H1 (cell line): ENCODE measurements at regions not wholly inside any gene's neighbourhood (a gene's known extent, or its start where the extent isn't known, plus 50 kb on each side); places are given as distances from the start of the nearest gene placed in this dataset.

Experiments
- CTCF ChIA-PET: fragments of 300-600 bp; sonication (Branson Sonifier 250); formaldehyde crosslinking; loops from one replicate; lab custom pipeline; 2021; ENCODE audit not compliant: partially characterized antibody; lab: Charles Lee
- POLR2A ChIA-PET: fragments of 300-600 bp; sonication (Branson Sonifier 250); formaldehyde crosslinking; loops from one replicate; lab custom pipeline; 2021; ENCODE audit warnings: inconsistent platforms; ENCODE audit not compliant: partially characterized antibody; lab: Charles Lee
- DNase-seq, 2 experiments: peaks; one replicate each; pipeline versions ENCODE4 v3.0.0 to v3.0.0-alpha.2; 2010 to 2022; ENCODE audit warnings: low spot score in 2 of 2, low read depth in 1 of 2, mixed read lengths in 1 of 2
- FAIRE-seq: peaks from 2 replicates; lab custom pipeline; 2011; peaks lifted over from hg19 to GRCh38; lab: Jason Lieb, UNC
- H2AFZ ChIP-seq: 2 replicates; pipeline ENCODE4 v1.8.1; 2012; ENCODE audit warnings: low read length, inconsistent platforms
- H2AK5ac ChIP-seq: 2 replicates; pipeline ENCODE4 v1.6.1; 2013; ENCODE audit warnings: low read depth, low read length
- H2BK120ac ChIP-seq: replicated peaks from 2 replicates; pipeline ENCODE3; 2013; ENCODE audit warnings: low read depth, low read length, inconsistent platforms
- H2BK12ac ChIP-seq: 2 replicates; pipeline ENCODE4 v1.6.1; 2013; ENCODE audit warnings: low read depth, low read length
- H2BK15ac ChIP-seq: 2 replicates; pipeline ENCODE4 v1.6.1; 2013; ENCODE audit warnings: low read length
- H2BK20ac ChIP-seq: 2 replicates; pipeline ENCODE4 v1.6.1; 2013; ENCODE audit warnings: low read length
- H2BK5ac ChIP-seq: 2 replicates; pipeline ENCODE4 v1.6.1; 2013; ENCODE audit warnings: low read depth, low read length
- H3K14ac ChIP-seq: 2 replicates; pipeline ENCODE4 v1.6.1; 2013; ENCODE audit warnings: inconsistent platforms; ENCODE audit not compliant: insufficient read length
- H3K18ac ChIP-seq: 2 replicates; pipeline ENCODE4 v1.6.1; 2013; ENCODE audit warnings: low read length; ENCODE audit errors: extremely low read depth
- H3K23ac ChIP-seq: 2 replicates; pipeline ENCODE4 v1.6.1; 2013; ENCODE audit warnings: inconsistent platforms; ENCODE audit not compliant: insufficient read length
- H3K23me2 ChIP-seq: 2 replicates; pipeline ENCODE4 v1.6.1; 2013; ENCODE audit warnings: low read depth, low read length
- H3K27ac ChIP-seq: 2 replicates; pipeline ENCODE4 v1.6.1; 2011; ENCODE audit warnings: low read depth, low read length, inconsistent platforms
- H3K27me3 ChIP-seq, 4 experiments: replicated peaks in 1 of 4; 1 replicate in 1 of 4; 2 replicates in 3 of 4; pipeline versions ENCODE4 v1.6.1 to v1.8.1; 2011 to 2013; ENCODE audit warnings: low read length in 3 of 4, mild to moderate bottlenecking in 3 of 4, inconsistent platforms in 2 of 4, mixed read lengths in 2 of 4, moderate library complexity in 1 of 4; ENCODE audit not compliant: control insufficient read depth in 3 of 4, insufficient read depth in 3 of 4; ENCODE audit errors: extremely low read depth in 1 of 4
- H3K36me3 ChIP-seq, 4 experiments: 2 replicates each; pipeline versions ENCODE4 v1.6.1 to v1.8.1; 2011 to 2013; ENCODE audit warnings: mild to moderate bottlenecking in 4 of 4, low read length in 3 of 4, moderate library complexity in 2 of 4, control low read depth in 1 of 4, inconsistent platforms in 1 of 4; ENCODE audit not compliant: insufficient read depth in 4 of 4, control insufficient read depth in 2 of 4
- H3K4ac ChIP-seq: replicated peaks from 2 replicates; pipeline ENCODE3; 2013; ENCODE audit warnings: low read length, low read depth, mixed read lengths, inconsistent platforms; ENCODE audit not compliant: insufficient read length
- H3K4me1 ChIP-seq, 4 experiments: replicated peaks in 1 of 4; 1 replicate in 1 of 4; 2 replicates in 3 of 4; pipeline versions ENCODE4 v1.6.1 to v1.8.1; 2011 to 2013; ENCODE audit warnings: low read length in 3 of 4, inconsistent platforms in 2 of 4, mixed read lengths in 1 of 4; ENCODE audit not compliant: insufficient read depth in 4 of 4, control insufficient read depth in 3 of 4
- H3K4me2 ChIP-seq, 2 experiments: 2 replicates each; pipeline versions ENCODE4 v1.6.1 to v1.8.1; 2011 to 2013; ENCODE audit warnings: low read depth in 2 of 2, low read length in 2 of 2, control low read depth in 1 of 2, inconsistent platforms in 1 of 2, mild to moderate bottlenecking in 1 of 2; ENCODE audit not compliant: insufficient read depth in 1 of 2
- H3K4me3 ChIP-seq, 4 experiments: fragments of 200-600, 300-600 bp in 1 of 4; sonication (generic), shearing (Covaris generic), sonication (Bioruptor Twin) in 1 of 4; 2 replicates each; pipeline versions ENCODE4 v1.5.1 to v1.8.1; 2011 to 2016; ENCODE audit warnings: low read length in 4 of 4, low read depth in 3 of 4, control low read depth in 2 of 4, inconsistent platforms in 2 of 4, mild to moderate bottlenecking in 2 of 4, mixed read lengths in 1 of 4, moderate library complexity in 1 of 4; ENCODE audit not compliant: insufficient read depth in 2 of 4; ENCODE audit errors: extremely low read depth in 1 of 4
- H3K56ac ChIP-seq: replicated peaks from 2 replicates; pipeline ENCODE3; 2013; ENCODE audit warnings: low read depth, mild to moderate bottlenecking, mixed read lengths, low read length, inconsistent platforms; ENCODE audit not compliant: insufficient read length
- H3K79me1 ChIP-seq: 2 replicates; pipeline ENCODE4 v1.6.1; 2013; ENCODE audit warnings: low read depth, low read length, control low read depth
- H3K79me2 ChIP-seq, 2 experiments: 2 replicates each; pipeline versions ENCODE4 v1.6.1 to v1.8.1; 2012 to 2013; ENCODE audit warnings: low read length in 2 of 2, mild to moderate bottlenecking in 2 of 2, inconsistent platforms in 1 of 2; ENCODE audit not compliant: insufficient read depth in 2 of 2, control insufficient read depth in 1 of 2
- H3K9ac ChIP-seq, 4 experiments: replicated peaks in 1 of 4; 1 replicate in 1 of 4; 2 replicates in 3 of 4; pipeline versions ENCODE4 v1.6.1 to v1.8.1; 2011 to 2013; ENCODE audit warnings: low read depth in 3 of 4, low read length in 3 of 4, control low read depth in 2 of 4, mild to moderate bottlenecking in 2 of 4, moderate library complexity in 2 of 4, inconsistent platforms in 1 of 4; ENCODE audit errors: extremely low read depth in 1 of 4
- H3K9me3 ChIP-seq, 2 experiments: 2 replicates each; pipeline versions ENCODE4 v1.6.1 to v1.8.1; 2012 to 2013; ENCODE audit warnings: mild to moderate bottlenecking in 2 of 2, moderate library complexity in 2 of 2, control low read depth in 1 of 2, inconsistent platforms in 1 of 2, low read depth in 1 of 2, low read length in 1 of 2, mixed read lengths in 1 of 2; ENCODE audit not compliant: insufficient read depth in 2 of 2
- H4K20me1 ChIP-seq, 2 experiments: replicated peaks in 1 of 2; 2 replicates each; pipeline versions ENCODE3 to v1.8.1; 2011 to 2013; ENCODE audit warnings: inconsistent platforms in 2 of 2, low read length in 2 of 2, mild to moderate bottlenecking in 1 of 2; ENCODE audit not compliant: insufficient read depth in 2 of 2, control insufficient read depth in 1 of 2
- H4K5ac ChIP-seq: 2 replicates; pipeline ENCODE4 v1.6.1; 2013; ENCODE audit warnings: low read length, low read depth, mixed read lengths, inconsistent platforms; ENCODE audit not compliant: insufficient read length
- H4K8ac ChIP-seq: 2 replicates; pipeline ENCODE4 v1.8.0; 2013; ENCODE audit warnings: mild to moderate bottlenecking, moderate library complexity, low read length, inconsistent platforms; ENCODE audit not compliant: insufficient read depth; ENCODE audit errors: extremely low read depth
- H4K91ac ChIP-seq: replicated peaks from 2 replicates; pipeline ENCODE3; 2013; ENCODE audit warnings: low read length, mixed read lengths, inconsistent platforms; ENCODE audit not compliant: insufficient read length
- BCL11A ChIP-seq, 2 experiments: IDR thresholded peaks; one replicate each; pipeline ENCODE4 v1.6.1; 2011; ENCODE audit warnings: low read depth in 2 of 2, low read length in 2 of 2, mild to moderate bottlenecking in 2 of 2
- BRCA1 ChIP-seq: IDR thresholded peaks from 2 replicates; pipeline ENCODE4 v1.6.1; 2012; ENCODE audit warnings: low read depth, low read length, improper control_type of control experiment
- CTBP2 ChIP-seq: IDR thresholded peaks from 2 replicates; pipeline ENCODE4 v1.7.0; 2011; ENCODE audit warnings: borderline replicate concordance, mild to moderate bottlenecking, moderate library complexity, mixed read lengths, low read length; ENCODE audit not compliant: insufficient read depth, insufficient read length
- CTCF ChIP-seq, 3 experiments: IDR thresholded peaks; 1 replicate in 2 of 3; 2 replicates in 1 of 3; pipeline versions ENCODE4 v1.5.1 to v1.6.1; 2011; ENCODE audit warnings: low read length in 3 of 3, mild to moderate bottlenecking in 3 of 3, inconsistent platforms in 2 of 3, low read depth in 1 of 3, moderate library complexity in 1 of 3; ENCODE audit not compliant: insufficient read depth in 1 of 3; ENCODE audit errors: control extremely low read depth in 1 of 3
- EZH2 ChIP-seq: fragments of 200-600 bp; sonication (generic); IDR thresholded peaks from 2 replicates; pipeline ENCODE4 v1.7.1; 2012; ENCODE audit warnings: low read depth, mild to moderate bottlenecking, moderate library complexity, low read length, inconsistent platforms; ENCODE audit not compliant: severe bottlenecking
- GABPA ChIP-seq: IDR thresholded peaks from 2 replicates; pipeline ENCODE4 v1.6.1; 2011; ENCODE audit warnings: mild to moderate bottlenecking, low read length, moderate library complexity, borderline replicate concordance; ENCODE audit not compliant: insufficient read depth
- MAX ChIP-seq: IDR thresholded peaks from 2 replicates; pipeline ENCODE4 v1.6.1; 2012; ENCODE audit warnings: inconsistent platforms
- NRF1 ChIP-seq: IDR thresholded peaks from 2 replicates; pipeline ENCODE4 v1.6.1; 2011; ENCODE audit warnings: mild to moderate bottlenecking, low read depth, low read length, improper control_type of control experiment
- RFX5 ChIP-seq: IDR thresholded peaks from 2 replicates; pipeline ENCODE4 v1.6.1; 2011; ENCODE audit warnings: low read depth, low read length, improper control_type of control experiment, borderline replicate concordance
- SAP30 ChIP-seq: fragments of 300-600 bp; sonication (generic); IDR thresholded peaks from 2 replicates; pipeline ENCODE4 v1.7.1; 2012; ENCODE audit warnings: low read length, moderate library complexity, mild to moderate bottlenecking, inconsistent platforms; ENCODE audit not compliant: insufficient read depth, insufficient replicate concordance
- SIX5 ChIP-seq: IDR thresholded peaks from 2 replicates; pipeline ENCODE4 v1.6.1; 2011; ENCODE audit warnings: mild to moderate bottlenecking, low read depth, low read length
- SP2 ChIP-seq: IDR thresholded peaks from 2 replicates; pipeline ENCODE4 v1.6.1; 2012; ENCODE audit warnings: mild to moderate bottlenecking, low read length, inconsistent platforms
- WGBS, 2 experiments: shearing (Covaris generic) in 1 of 2; methylation state at CpG; one replicate each; pipeline versions ENCODE4 v1.1.6 to v1.1.7; 2013 to 2015; ENCODE audit warnings: low lambda C conversion rate in 2 of 2, mixed read lengths in 2 of 2, inconsistent platforms in 1 of 2, low coverage in 1 of 2, missing lambda C conversion rate in 1 of 2; ENCODE audit not compliant: insufficient replicate concordance in 2 of 2, insufficient coverage in 1 of 2, insufficient read length in 1 of 2; ENCODE audit errors: extremely low coverage in 1 of 2, missing lambda C conversion rate in 1 of 2; 5-methylcytosine and 5-hydroxymethylcytosine counted together

GRCh38 chr10:64070241-64070640 is 549.0 kb downstream of the REEP3 start:
- no peaks in the 10 kb centered on the region for H3K27me3 ChIP-seq
- H3K56ac ChIP-seq, result no peak overlapping the region
- no peaks in the 10 kb centered on the region for H3K23me2 ChIP-seq
- H2BK12ac ChIP-seq, result no peak overlapping the region
- H2BK120ac ChIP-seq, result no peak overlapping the region
- H3K14ac ChIP-seq, result no peak overlapping the region
- no peak overlapping the region for H4K5ac ChIP-seq
- CTCF ChIA-PET, result interaction anchor here (1.1 to 1.8 kb wide), 3 partner anchors 14 to 93 kb away, joined by 4 to 6 read pairs (median 6); no protein-coding TSS in a partner anchor
- H2AK5ac ChIP-seq, result no peak overlapping the region
- no peak overlapping the region for H3K4me3 ChIP-seq
- no peak overlapping the region for H3K18ac ChIP-seq
- H3K9ac ChIP-seq, result no peak overlapping the region
- no peak overlapping the region for H4K91ac ChIP-seq
- H3K79me1 ChIP-seq, result no peaks in the 10 kb centered on the region
- H3K79me2 ChIP-seq, result no peaks in the 10 kb centered on the region
- no peak overlapping the region for H4K8ac ChIP-seq
- no peaks in the 10 kb centered on the region for H4K20me1 ChIP-seq
- H3K36me3 ChIP-seq, result no peaks in the 10 kb centered on the region
- DNase-seq, result no peak
- no peaks in the 10 kb centered on the region for H3K9me3 ChIP-seq
- no peak overlapping the region for H3K23ac ChIP-seq
- FAIRE-seq, result no peak
- no peak overlapping the region for H2AFZ ChIP-seq
- no peak overlapping the region for H2BK20ac ChIP-seq
- peaks cover 0 to 3% (median 0%) of the 10 kb centered on the region in 4 experiments; a peak in 1 of 7 replicates for H3K4me1 ChIP-seq
- no peak overlapping the region for H3K27ac ChIP-seq
- no peak overlapping the region for H2BK15ac ChIP-seq
- POLR2A ChIA-PET, result no interaction called here
- H2BK5ac ChIP-seq, result no peak overlapping the region
- no peak overlapping the region for H3K4me2 ChIP-seq
- 94% methylated on average over 1 of the region's 1 CpG; no CpG with 5 or more reads in 1 of the 2 experiments for WGBS, 2 experiments
- H3K4ac ChIP-seq, result no peak overlapping the region
- TF ChIP-seq NRF1, result no peak
- no peak for TF ChIP-seq BCL11A (IDR thresholded peaks at IDR 0.05; ENCODE audit: low read depth in 2 of 2, low read length in 2 of 2)
- TF ChIP-seq CTCF (IDR thresholded peaks at IDR 0.05; ENCODE audit: control extremely low read depth in 1 of 3, insufficient read depth in 1 of 3, low read depth in 1 of 3, low read length in 3 of 3), result no peak
- TF ChIP-seq SP2, result no peak
- no peak for TF ChIP-seq SAP30
- TF ChIP-seq GABPA, result no peak
- TF ChIP-seq CTBP2, result no peak
- TF ChIP-seq EZH2, result no peak
- TF ChIP-seq RFX5, result no peak
- TF ChIP-seq MAX, result no peak
- TF ChIP-seq BRCA1, result no peak
- TF ChIP-seq SIX5, result no peak
